SU-DHL-6 (cell line): ENCODE measurements at regions not wholly inside any gene's neighbourhood (a gene's known extent, or its start where the extent isn't known, plus 50 kb on each side); places are given as distances from the start of the nearest gene placed in this dataset.

Experiments
- H2AFZ ChIP-seq: fragments of 200-600 bp; sonication (generic); 2 replicates; pipeline ENCODE4 v1.6.1; 2014; ENCODE audit warnings: low read depth, mild to moderate bottlenecking, moderate library complexity, mixed read lengths, antibody characterized with exemption, low read length; ENCODE audit not compliant: severe bottlenecking
- H3F3A ChIP-seq: fragments of 200-600 bp; shearing (Covaris generic); 2 replicates; pipeline ENCODE4 v1.6.0; 2016; ENCODE audit warnings: antibody characterized with exemption, mild to moderate bottlenecking; ENCODE audit not compliant: insufficient read depth
- H3K27ac ChIP-seq: fragments of 200-600 bp; sonication (generic); 2 replicates; pipeline ENCODE4 v1.5.1; 2016; ENCODE audit warnings: low read depth, mild to moderate bottlenecking, low read length, moderate library complexity, mixed read lengths
- H3K27me3 ChIP-seq: fragments of 200-600 bp; sonication (generic), shearing (Covaris generic); 2 replicates; pipeline ENCODE4 v1.6.0; 2014; ENCODE audit warnings: mild to moderate bottlenecking, low read length
- H3K36me3 ChIP-seq: fragments of 200-600 bp; sonication (generic); 2 replicates; pipeline ENCODE4 v1.6.1; 2014; ENCODE audit warnings: mild to moderate bottlenecking, low read length, mixed read lengths
- H3K4me2 ChIP-seq: fragments of 300-600, 200-600 bp; shearing (Covaris generic), sonication (generic); 2 replicates; pipeline ENCODE4 v1.6.0; 2014; ENCODE audit warnings: low read length, low read depth, mild to moderate bottlenecking; ENCODE audit not compliant: poor library complexity, severe bottlenecking
- H3K4me3 ChIP-seq: fragments of 200-600 bp; sonication (generic); 2 replicates; pipeline ENCODE4 v1.5.1; 2014; ENCODE audit warnings: antibody characterized with exemption, low read length, mild to moderate bottlenecking, mixed read lengths; ENCODE audit not compliant: insufficient read depth, poor library complexity, severe bottlenecking
- H3K79me2 ChIP-seq: fragments of 200-600 bp; sonication (generic); 2 replicates; pipeline ENCODE4 v1.6.1; 2014; ENCODE audit warnings: mild to moderate bottlenecking, low read length, moderate library complexity; ENCODE audit not compliant: insufficient read depth
- H3K9ac ChIP-seq: fragments of 200-600 bp; sonication (generic); 2 replicates; pipeline ENCODE4 v1.7.0; 2014; ENCODE audit warnings: mild to moderate bottlenecking, low read length
- H3K9me2 ChIP-seq: fragments of 200-600 bp; sonication (generic); replicated peaks from 2 replicates; pipeline ENCODE4 v1.6.1; 2014; ENCODE audit warnings: low read length; ENCODE audit not compliant: insufficient read depth
- H3K9me3 ChIP-seq: fragments of 200-600 bp; sonication (generic); 2 replicates; pipeline ENCODE4 v1.6.1; 2014; ENCODE audit warnings: low read length, mixed read lengths; ENCODE audit not compliant: insufficient read depth
- H4K20me1 ChIP-seq: fragments of 200-600 bp; sonication (generic); 2 replicates; pipeline ENCODE4 v1.6.1; 2014; ENCODE audit warnings: low read depth, mild to moderate bottlenecking, antibody characterized with exemption, low read length, moderate library complexity, mixed read lengths
- EZH2phosphoT487 ChIP-seq: fragments of 200-600 bp; sonication (generic), shearing (Covaris generic); conservative IDR thresholded peaks from 2 replicates; pipeline ENCODE4 v1.6.1; 2018; ENCODE audit warnings: mild to moderate bottlenecking, antibody characterized with exemption, low read length, moderate library complexity, mixed read lengths
- TF ChIP-seq, protein P1 (sequence below): fragments of 200-600 bp; sonication (generic); IDR thresholded peaks from one replicate; pipeline ENCODE4 v1.5.1; 2017; ENCODE audit warnings: antibody characterized with exemption, mild to moderate bottlenecking, low read length, moderate library complexity; ENCODE audit not compliant: insufficient read depth, poor library complexity, severe bottlenecking

DNA sequence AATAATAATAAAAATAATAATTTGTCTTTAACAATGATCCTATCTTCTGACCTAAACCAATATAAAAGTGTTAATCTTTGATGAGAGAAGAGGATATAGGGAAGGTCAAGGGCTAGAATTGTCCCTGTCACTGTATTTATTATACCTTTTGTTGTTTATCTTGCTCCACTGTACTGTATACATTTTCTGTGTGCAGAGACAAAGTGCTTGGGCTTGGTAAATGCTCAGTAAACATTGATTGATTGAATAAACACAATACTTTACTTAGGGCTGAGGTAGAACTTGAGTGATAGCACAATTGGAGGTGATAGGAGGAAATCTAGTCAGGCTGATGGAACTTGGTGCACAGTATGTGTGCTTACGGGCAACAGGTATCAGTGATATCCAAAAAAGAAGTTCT is 161.2 kb downstream of the ARRDC3 start:
- no peaks in the 10 kb centered on the region for H4K20me1 ChIP-seq
- H3K4me2 ChIP-seq = no peak overlapping the region
- no peak overlapping the region for H3K9ac ChIP-seq
- H3K27ac ChIP-seq = no peak overlapping the region
- H3K79me2 ChIP-seq = no peaks in the 10 kb centered on the region
- H2AFZ ChIP-seq = no peak overlapping the region
- H3K36me3 ChIP-seq = no peaks in the 10 kb centered on the region
- TF ChIP-seq EZH2phosphoT487 = no peak
- TF ChIP-seq, protein P1, sequence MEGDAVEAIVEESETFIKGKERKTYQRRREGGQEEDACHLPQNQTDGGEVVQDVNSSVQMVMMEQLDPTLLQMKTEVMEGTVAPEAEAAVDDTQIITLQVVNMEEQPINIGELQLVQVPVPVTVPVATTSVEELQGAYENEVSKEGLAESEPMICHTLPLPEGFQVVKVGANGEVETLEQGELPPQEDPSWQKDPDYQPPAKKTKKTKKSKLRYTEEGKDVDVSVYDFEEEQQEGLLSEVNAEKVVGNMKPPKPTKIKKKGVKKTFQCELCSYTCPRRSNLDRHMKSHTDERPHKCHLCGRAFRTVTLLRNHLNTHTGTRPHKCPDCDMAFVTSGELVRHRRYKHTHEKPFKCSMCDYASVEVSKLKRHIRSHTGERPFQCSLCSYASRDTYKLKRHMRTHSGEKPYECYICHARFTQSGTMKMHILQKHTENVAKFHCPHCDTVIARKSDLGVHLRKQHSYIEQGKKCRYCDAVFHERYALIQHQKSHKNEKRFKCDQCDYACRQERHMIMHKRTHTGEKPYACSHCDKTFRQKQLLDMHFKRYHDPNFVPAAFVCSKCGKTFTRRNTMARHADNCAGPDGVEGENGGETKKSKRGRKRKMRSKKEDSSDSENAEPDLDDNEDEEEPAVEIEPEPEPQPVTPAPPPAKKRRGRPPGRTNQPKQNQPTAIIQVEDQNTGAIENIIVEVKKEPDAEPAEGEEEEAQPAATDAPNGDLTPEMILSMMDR = no peak
- H3K9me3 ChIP-seq = no peaks in the 10 kb centered on the region
- no peaks in the 10 kb centered on the region for H3K9me2 ChIP-seq
- H3K27me3 ChIP-seq = no peaks in the 10 kb centered on the region
- H3F3A ChIP-seq = no peaks in the 10 kb centered on the region
- H3K4me3 ChIP-seq = no peak overlapping the region

DNA sequence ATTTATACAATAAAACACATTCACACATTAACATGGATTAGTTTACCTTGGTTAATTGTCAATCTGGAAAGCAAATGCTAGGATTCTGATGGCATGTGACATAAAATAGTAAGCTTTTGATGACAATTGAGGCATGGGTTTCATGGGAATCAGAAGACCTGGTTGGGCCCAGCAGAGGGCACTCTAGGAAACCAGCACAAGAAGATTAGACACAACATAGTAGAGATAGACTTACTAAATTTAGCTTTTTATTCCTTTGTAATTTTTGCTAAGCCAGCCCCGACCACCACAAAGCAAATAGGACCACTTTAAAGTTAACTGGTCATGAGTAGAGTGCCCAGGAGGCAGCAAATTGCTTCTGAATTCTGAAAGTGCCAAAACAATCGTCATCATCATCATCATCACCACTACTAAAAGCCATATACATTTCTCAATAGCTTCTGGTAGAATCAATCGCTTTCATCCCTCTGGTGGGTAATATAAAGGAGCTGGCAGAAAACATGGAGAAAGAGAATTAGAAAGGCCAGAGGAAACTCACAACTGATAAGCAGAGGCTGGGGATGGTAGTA is 163.2 kb downstream of the ARRDC3 start:
- no peak overlapping the region for H3K4me3 ChIP-seq
- TF ChIP-seq, protein P1 = peak; percentile 28
- TF ChIP-seq EZH2phosphoT487 = no peak
- no peak overlapping the region for H3K4me2 ChIP-seq
- H3F3A ChIP-seq = no peaks in the 10 kb centered on the region
- no peak overlapping the region for H2AFZ ChIP-seq
- H3K36me3 ChIP-seq = no peaks in the 10 kb centered on the region
- H3K27ac ChIP-seq = no peak overlapping the region
- no peak overlapping the region for H3K9ac ChIP-seq
- no peaks in the 10 kb centered on the region for H3K9me2 ChIP-seq
- no peaks in the 10 kb centered on the region for H4K20me1 ChIP-seq
- H3K27me3 ChIP-seq = no peaks in the 10 kb centered on the region
- no peaks in the 10 kb centered on the region for H3K9me3 ChIP-seq
- no peaks in the 10 kb centered on the region for H3K79me2 ChIP-seq

GRCh38 chr5:91219091-91219802 is 163.9 kb downstream of the ARRDC3 start:
- Histone ChIP-seq H3K4me2 (no peak overlapping the region), H3K27ac (no peak overlapping the region)

More at GRCh38 chr5:91219091-91219802, 163.9 kb downstream of the ARRDC3 start:
- Histone ChIP-seq H3K9me3 (no peaks in the 10 kb centered on the region), H3K79me2 (no peaks in the 10 kb centered on the region), H2AFZ (no peak overlapping the region), H4K20me1 (no peaks in the 10 kb centered on the region), H3F3A (no peaks in the 10 kb centered on the region), H3K36me3 (no peaks in the 10 kb centered on the region), H3K9me2 (no peaks in the 10 kb centered on the region), H3K9ac (no peak overlapping the region), H3K27me3 (no peaks in the 10 kb centered on the region), H3K4me3 (no peak overlapping the region)
- no peak for TF ChIP-seq EZH2phosphoT487
- TF ChIP-seq, protein P1 = no peak
